Neural progenitor cell (in vitro differentiated cells): ENCODE measurements at regions not wholly inside any gene's neighbourhood (a gene's known extent, or its start where the extent isn't known, plus 50 kb on each side); places are given as distances from the start of the nearest gene placed in this dataset.

Source experiments
- EZH2 ChIP-seq: fragments of 200-600 bp; sonication (generic); IDR thresholded peaks from 2 replicates; pipeline ENCODE4 v1.6.1; 2017; ENCODE audit warnings: antibody characterized with exemption, mild to moderate bottlenecking, moderate library complexity
- EZH2phosphoT487 ChIP-seq: fragments of 200-600 bp; sonication (generic); IDR thresholded peaks from 2 replicates; pipeline ENCODE4 v1.6.1; 2017; ENCODE audit warnings: antibody characterized with exemption
- TF ChIP-seq, protein P1 (sequence below): fragments of 200-600 bp; sonication (generic); IDR thresholded peaks from 2 replicates; pipeline ENCODE4 v1.5.1; 2017; ENCODE audit warnings: antibody characterized with exemption, mild to moderate bottlenecking

DNA sequence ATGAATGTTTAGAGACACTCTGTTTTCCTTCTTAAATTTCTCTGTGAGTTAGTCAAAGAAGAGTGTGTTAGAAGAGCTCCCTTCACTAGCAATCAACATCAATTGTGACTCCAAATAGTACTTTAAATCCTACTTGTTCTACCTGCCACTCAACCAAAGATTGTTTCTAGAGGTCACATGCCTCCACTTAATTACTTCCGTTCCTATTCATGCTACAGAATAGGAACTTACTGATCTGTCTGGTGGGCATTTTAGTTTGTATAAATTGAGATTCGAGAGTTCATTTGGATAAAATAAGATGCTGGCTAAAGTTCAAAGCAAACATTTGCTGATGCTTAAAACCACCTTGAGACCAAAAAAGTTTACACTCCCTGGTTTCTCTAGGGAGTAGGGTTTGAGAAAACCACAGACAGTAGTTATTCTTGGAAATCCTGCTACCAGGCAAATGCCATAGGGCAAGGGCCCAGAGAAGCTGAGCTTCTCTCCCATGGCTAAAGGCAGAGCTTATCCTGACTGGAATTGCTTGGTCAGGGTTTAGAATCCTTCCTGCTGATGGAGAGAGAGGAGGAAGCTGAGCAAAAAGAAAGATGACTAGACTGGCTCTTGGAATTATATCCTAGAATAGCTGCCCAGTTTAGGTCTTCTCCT, 389.6 kb upstream of the ATP2B1 start:
- TF ChIP-seq, protein P1, sequence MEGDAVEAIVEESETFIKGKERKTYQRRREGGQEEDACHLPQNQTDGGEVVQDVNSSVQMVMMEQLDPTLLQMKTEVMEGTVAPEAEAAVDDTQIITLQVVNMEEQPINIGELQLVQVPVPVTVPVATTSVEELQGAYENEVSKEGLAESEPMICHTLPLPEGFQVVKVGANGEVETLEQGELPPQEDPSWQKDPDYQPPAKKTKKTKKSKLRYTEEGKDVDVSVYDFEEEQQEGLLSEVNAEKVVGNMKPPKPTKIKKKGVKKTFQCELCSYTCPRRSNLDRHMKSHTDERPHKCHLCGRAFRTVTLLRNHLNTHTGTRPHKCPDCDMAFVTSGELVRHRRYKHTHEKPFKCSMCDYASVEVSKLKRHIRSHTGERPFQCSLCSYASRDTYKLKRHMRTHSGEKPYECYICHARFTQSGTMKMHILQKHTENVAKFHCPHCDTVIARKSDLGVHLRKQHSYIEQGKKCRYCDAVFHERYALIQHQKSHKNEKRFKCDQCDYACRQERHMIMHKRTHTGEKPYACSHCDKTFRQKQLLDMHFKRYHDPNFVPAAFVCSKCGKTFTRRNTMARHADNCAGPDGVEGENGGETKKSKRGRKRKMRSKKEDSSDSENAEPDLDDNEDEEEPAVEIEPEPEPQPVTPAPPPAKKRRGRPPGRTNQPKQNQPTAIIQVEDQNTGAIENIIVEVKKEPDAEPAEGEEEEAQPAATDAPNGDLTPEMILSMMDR, result no peak
- TF ChIP-seq EZH2phosphoT487, result no peak
- TF ChIP-seq EZH2, result no peak
